Chondrocyte (in vitro differentiated cells): ENCODE measurements at regions not wholly inside any gene's neighbourhood (a gene's known extent, or its start where the extent isn't known, plus 50 kb on each side); places are given as distances from the start of the nearest gene placed in this dataset.

Experiments used
- DNase-seq: peaks from one replicate; pipeline ENCODE4 v3.0.0; 2021; ENCODE audit warnings: mixed read lengths, low spot score
- H3K27ac Mint-ChIP-seq: one replicate; pipeline ENCODE4 v1.8.0; 2021; ENCODE audit warnings: mild to moderate bottlenecking, moderate library complexity, mixed read lengths; ENCODE audit not compliant: unreplicated experiment
- H3K27me3 Mint-ChIP-seq: 2 replicates; pipeline ENCODE4 v1.8.0; 2021; ENCODE audit warnings: low read depth, mixed read lengths
- H3K36me3 Mint-ChIP-seq: 2 replicates; pipeline ENCODE4 v1.8.0; 2021; ENCODE audit warnings: low read depth, mixed read lengths
- H3K4me1 Mint-ChIP-seq: 2 replicates; pipeline ENCODE4 v1.8.0; 2021; ENCODE audit warnings: low read depth, mild to moderate bottlenecking, mixed read lengths
- H3K4me3 Mint-ChIP-seq: one replicate; pipeline ENCODE4 v1.8.0; 2021; ENCODE audit warnings: mild to moderate bottlenecking, moderate library complexity, mixed read lengths; ENCODE audit not compliant: unreplicated experiment
- H3K9me3 Mint-ChIP-seq: 2 replicates; pipeline ENCODE4 v1.8.0; 2021; ENCODE audit warnings: low read depth, mixed read lengths
- CTCF ChIP-seq: fragments of 200-600 bp; sonication (generic); IDR thresholded peaks from 2 replicates; pipeline ENCODE4 v1.5.0; 2021; ENCODE audit warnings: antibody characterized with exemption, mild to moderate bottlenecking, moderate library complexity

- H3K9me3 Mint-ChIP-seq, result peaks cover 3% of the 10 kb centered on the region
- H3K27ac Mint-ChIP-seq, result no peak overlapping the region
- no peaks in the 10 kb centered on the region for H3K27me3 Mint-ChIP-seq
- H3K4me3 Mint-ChIP-seq, result no peak overlapping the region
- no peak for DNase-seq
- no peaks in the 10 kb centered on the region for H3K4me1 Mint-ChIP-seq
- no peak for TF ChIP-seq CTCF
- H3K36me3 Mint-ChIP-seq, result no peaks in the 10 kb centered on the region
Observed at GRCh38 chr3:5498981-5499380, 311.5 kb downstream of the EDEM1 start.

GRCh38 chr3:5499404-5499803, 311.9 kb downstream of the EDEM1 start:
- no peak for DNase-seq
- Mint-ChIP-seq H3K27ac (no peak overlapping the region), H3K36me3 (no peaks in the 10 kb centered on the region), H3K4me3 (no peak overlapping the region), H3K9me3 (peaks cover 5% of the 10 kb centered on the region), H3K27me3 (no peaks in the 10 kb centered on the region), H3K4me1 (no peaks in the 10 kb centered on the region)
- TF ChIP-seq CTCF, result no peak

- Mint-ChIP-seq H3K4me3 (no peak overlapping the region), H3K9me3 (peaks cover 20% of the 10 kb centered on the region), H3K36me3 (no peaks in the 10 kb centered on the region), H3K27me3 (no peaks in the 10 kb centered on the region), H3K27ac (no peak overlapping the region), H3K4me1 (no peaks in the 10 kb centered on the region)
- no peak for DNase-seq
- no peak for TF ChIP-seq CTCF
Observed at GRCh38 chr3:5503136-5503535, 315.6 kb downstream of the EDEM1 start.

DNA sequence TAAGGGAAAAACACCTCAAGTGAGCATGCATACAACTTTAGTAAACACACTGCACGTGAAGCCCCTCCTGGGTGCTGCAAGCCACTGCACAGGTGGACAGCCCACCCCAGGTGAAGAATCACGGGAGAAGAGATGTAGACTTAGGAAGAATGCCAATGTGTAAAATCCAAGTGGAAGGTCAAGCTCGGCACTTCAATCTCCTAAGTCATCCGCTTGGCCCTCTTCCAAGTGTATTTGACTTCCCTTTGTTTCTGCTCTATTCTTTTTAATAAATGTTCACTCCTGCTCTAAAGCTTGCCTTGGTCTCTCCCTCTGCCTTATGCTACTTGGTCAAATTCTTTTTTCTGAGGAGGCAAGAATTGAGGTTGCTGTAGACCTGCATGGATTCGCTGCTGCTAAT, 316.6 kb downstream of the EDEM1 start:
- TF ChIP-seq CTCF, result no peak
- DNase-seq, result no peak
- Mint-ChIP-seq H3K4me3 (no peak overlapping the region), H3K4me1 (no peaks in the 10 kb centered on the region), H3K36me3 (no peaks in the 10 kb centered on the region), H3K27ac (no peak overlapping the region), H3K27me3 (no peaks in the 10 kb centered on the region), H3K9me3 (peaks cover 28% of the 10 kb centered on the region)

- no peak overlapping the region for H3K27ac Mint-ChIP-seq
- H3K27me3 Mint-ChIP-seq, result no peaks in the 10 kb centered on the region
- H3K4me3 Mint-ChIP-seq, result no peak overlapping the region
Observed at GRCh38 chr3:5505163-5505562, 317.7 kb downstream of the EDEM1 start.

More at GRCh38 chr3:5505163-5505562, 317.7 kb downstream of the EDEM1 start:
- H3K9me3 Mint-ChIP-seq, result peaks cover 38% of the 10 kb centered on the region
- no peaks in the 10 kb centered on the region for H3K36me3 Mint-ChIP-seq
- TF ChIP-seq CTCF, result no peak
- H3K4me1 Mint-ChIP-seq, result no peaks in the 10 kb centered on the region
- DNase-seq, result no peak
